ENCODE measurements at regions not wholly inside any gene's neighbourhood (a gene's known extent, or its start where the extent isn't known, plus 50 kb on each side); places are given as distances from the start of the nearest gene placed in this dataset.

DNA sequence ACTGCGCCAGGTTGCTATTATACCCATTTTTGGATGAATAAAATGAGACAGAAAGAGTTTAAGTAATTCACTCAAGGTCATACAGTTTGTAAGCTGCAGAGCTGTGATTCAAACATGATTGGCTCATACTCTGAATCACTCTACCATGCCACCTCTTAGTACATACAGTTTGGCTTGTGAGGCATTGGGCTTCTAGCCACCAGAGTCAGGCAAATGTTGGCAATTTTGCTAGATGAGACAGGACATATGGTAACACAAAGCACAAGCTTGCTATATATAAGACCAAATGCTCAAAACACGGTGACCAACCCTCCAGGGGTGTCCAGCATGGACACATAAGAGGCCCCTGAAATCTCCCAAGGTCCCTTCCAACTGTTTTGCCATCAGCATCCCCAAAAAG is 236.0 kb upstream of the IRX5 start:
- no peak for DNase-seq (ENCODE audit: low read depth)
- H3K4me3 ChIP-seq (ENCODE audit: low read depth, low read length): no peak overlapping the region
- TF ChIP-seq CTCF (IDR thresholded peaks at IDR 0.05; ENCODE audit: low read depth, low read length, missing control alignments): no peak

DNA sequence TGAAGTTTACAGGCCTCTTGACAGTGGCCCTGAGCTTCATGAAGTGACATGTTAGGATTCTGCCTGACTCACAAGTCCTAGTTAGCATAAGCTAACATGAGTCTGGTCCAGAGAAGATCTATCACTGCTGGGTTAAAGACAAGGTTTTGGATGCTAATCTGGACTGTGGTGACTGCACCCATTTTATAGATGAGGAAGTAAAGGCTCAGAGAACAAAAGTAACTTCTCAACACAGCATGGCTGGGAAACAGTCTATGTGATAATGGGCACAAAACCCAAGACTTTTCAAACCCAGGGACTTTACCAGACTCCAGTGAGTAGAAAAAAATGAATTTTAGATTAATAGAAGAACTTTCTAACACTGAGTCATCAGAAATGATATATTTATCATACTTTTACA is 236.8 kb upstream of the IRX5 start:
- no peak for DNase-seq (ENCODE audit: low read depth)
- no peak for TF ChIP-seq CTCF (IDR thresholded peaks at IDR 0.05; ENCODE audit: low read depth, low read length, missing control alignments)
- H3K4me3 ChIP-seq (ENCODE audit: low read depth, low read length): no peak overlapping the region

DNA sequence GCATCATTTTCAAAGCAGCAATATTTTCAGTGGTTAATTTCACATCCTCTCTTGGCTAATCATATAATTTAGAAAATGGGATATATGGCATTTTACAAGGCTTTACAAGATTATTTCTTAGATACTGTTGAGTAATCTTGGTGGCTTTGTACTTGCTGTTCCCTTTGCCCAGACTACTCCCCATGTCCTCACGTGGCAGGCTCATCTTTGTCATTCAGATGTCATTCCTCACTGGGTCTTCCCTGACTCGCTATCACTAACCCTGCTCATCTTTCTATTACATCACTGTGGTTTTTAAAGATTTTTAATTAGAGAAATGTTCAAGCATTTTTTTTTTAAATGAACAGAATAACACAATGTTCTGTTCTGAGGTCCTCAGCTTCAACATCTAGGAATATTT is 240.0 kb upstream of the IRX5 start:
- no peak for TF ChIP-seq CTCF (IDR thresholded peaks at IDR 0.05; ENCODE audit: low read depth, low read length, missing control alignments)
- no peak overlapping the region for H3K4me3 ChIP-seq (ENCODE audit: low read depth, low read length)
- no peak for DNase-seq (ENCODE audit: low read depth)

DNA sequence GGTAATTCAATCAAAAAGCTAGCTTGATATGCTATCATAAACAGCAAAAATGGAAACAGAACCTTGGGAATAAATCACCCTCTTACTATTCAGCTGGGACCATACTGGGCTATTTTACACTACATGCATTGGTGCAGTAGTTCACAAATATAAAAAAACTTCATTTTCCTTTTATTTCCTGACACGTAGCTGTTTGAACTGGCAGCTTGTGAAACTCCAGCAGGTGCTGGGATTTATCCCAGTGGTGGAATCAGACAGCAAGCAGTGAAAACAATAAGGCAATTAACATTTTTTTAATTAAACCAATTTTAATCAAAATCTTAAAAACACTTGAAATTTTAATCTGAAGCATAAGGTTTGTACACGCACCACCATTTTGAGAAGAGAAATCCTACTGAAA is 240.4 kb upstream of the IRX5 start:
- TF ChIP-seq CTCF (IDR thresholded peaks at IDR 0.05; ENCODE audit: low read depth, low read length, missing control alignments): no peak
- DNase-seq (ENCODE audit: low read depth): no peak
- H3K4me3 ChIP-seq (ENCODE audit: low read depth, low read length): no peak overlapping the region

DNA sequence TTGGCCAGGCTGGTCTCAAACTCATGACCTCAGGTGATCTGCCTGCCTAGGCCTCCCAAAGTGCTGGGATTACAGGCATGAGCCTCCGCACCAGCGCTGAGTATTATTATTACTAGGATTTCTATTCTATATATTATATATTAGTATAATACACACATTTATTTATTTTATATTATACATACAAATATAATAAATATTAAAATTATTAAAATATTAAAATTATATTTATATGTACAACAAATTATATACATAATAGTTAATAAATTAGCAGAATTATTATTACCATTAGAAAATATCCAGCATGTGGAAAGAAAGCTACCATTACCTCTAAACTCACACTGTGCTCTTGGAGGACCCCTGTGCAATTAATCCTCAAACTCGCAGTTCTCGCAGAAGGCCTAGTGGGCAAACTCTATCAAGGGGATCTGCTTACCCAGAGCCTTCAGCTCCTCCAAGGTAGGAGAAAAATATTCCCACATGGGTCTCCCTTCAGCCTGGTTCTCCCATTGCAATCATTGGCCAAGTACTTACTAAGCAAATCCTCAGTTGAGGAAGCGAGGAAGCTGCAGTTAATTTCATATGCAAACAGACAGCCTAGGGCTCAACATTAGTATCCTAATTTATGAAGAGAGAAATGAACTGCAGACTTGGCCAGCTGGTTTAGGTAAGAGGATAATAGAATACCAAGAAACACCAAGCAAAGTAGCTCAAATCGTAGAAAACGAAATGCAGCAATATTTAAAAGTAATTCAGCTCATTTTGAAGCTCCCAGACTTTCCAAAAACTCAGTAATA is 241.4 kb upstream of the IRX5 start:
- TF ChIP-seq CTCF (IDR thresholded peaks at IDR 0.05; ENCODE audit: low read depth, low read length, missing control alignments): no peak
- no peak for DNase-seq (ENCODE audit: low read depth)
- no peak overlapping the region for H3K4me3 ChIP-seq (ENCODE audit: low read depth, low read length)

DNA sequence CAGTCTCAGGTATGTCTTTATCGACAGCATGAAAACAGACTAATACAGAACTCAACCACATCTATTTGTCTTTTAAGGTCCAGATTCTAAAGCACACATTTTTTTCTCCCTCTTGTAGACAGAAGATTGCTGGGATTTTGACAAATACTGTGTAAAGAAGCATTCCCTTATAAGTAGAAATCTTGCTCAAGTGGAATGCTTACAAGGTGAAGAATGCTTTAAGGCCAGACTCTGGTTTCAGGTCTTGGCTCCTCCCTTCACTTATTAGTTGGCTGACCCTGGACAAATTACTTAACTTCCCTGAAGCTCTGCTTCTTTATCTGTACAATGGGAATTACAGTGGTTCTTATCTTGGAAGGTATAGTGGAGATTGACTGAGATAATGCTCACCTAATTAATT is 242.3 kb upstream of the IRX5 start:
- TF ChIP-seq CTCF (IDR thresholded peaks at IDR 0.05; ENCODE audit: low read depth, low read length, missing control alignments): no peak
- DNase-seq (ENCODE audit: low read depth): no peak
- no peak overlapping the region for H3K4me3 ChIP-seq (ENCODE audit: low read depth, low read length)

All from GM12864 (cell line).